SK-N-SH (cell line): ENCODE measurements at regions not wholly inside any gene's neighbourhood (a gene's known extent, or its start where the extent isn't known, plus 50 kb on each side); places are given as distances from the start of the nearest gene placed in this dataset.

Experiments
- CTCF ChIA-PET: fragments of 300-600, 350-600 bp; formaldehyde crosslinking; extraction: SDS; loops from one replicate; lab custom pipeline; 2021; lab: Yijun Ruan, JAX
- POLR2A ChIA-PET: fragments of 350-600 bp; sonication (Branson Sonifier 250); formaldehyde crosslinking; extraction: SDS; loops from one replicate; lab custom pipeline; 2020; ENCODE audit warnings: antibody characterized with exemption, inconsistent platforms; lab: Yijun Ruan, JAX
- DNase-seq: peaks from one replicate; pipeline ENCODE4 v3.0.0; 2012
- H2AFZ ChIP-seq: fragments of 200-600 bp; sonication (generic); 2 replicates; pipeline ENCODE4 v1.8.1; 2016; ENCODE audit warnings: antibody characterized with exemption, mild to moderate bottlenecking, low read depth
- H3F3A ChIP-seq: fragments of 200-600 bp; sonication (generic); replicated peaks from 2 replicates; pipeline ENCODE3; 2016; ENCODE audit warnings: antibody characterized with exemption, mild to moderate bottlenecking; ENCODE audit not compliant: insufficient read depth
- H3K27ac ChIP-seq, 2 experiments: fragments of 200-500 bp in 1 of 2; fragments of 200-600 bp in 1 of 2; sonication (Bioruptor generic) in 1 of 2; sonication (generic), shearing (Covaris generic) in 1 of 2; 2 replicates each; pipeline versions ENCODE4 v1.5.1 to v1.6.1; 2014 to 2016; ENCODE audit warnings: low read depth in 2 of 2, inconsistent platforms in 1 of 2, low read length in 1 of 2, mild to moderate bottlenecking in 1 of 2, mixed read lengths in 1 of 2
- H3K27me3 ChIP-seq: fragments of 200-600 bp; sonication (generic), shearing (Covaris generic); 2 replicates; pipeline ENCODE4 v1.6.1; 2016; ENCODE audit warnings: mixed run types; ENCODE audit not compliant: insufficient read depth
- H3K36me3 ChIP-seq, 2 experiments: fragments of 200-500 bp in 1 of 2; fragments of 200-600 bp in 1 of 2; sonication (Bioruptor generic) in 1 of 2; sonication (generic) in 1 of 2; replicated peaks in 1 of 2; 2 replicates each; pipeline versions ENCODE3 to v1.5.1; 2014 to 2016; ENCODE audit warnings: low read length in 1 of 2, mild to moderate bottlenecking in 1 of 2; ENCODE audit not compliant: insufficient read depth in 2 of 2, control insufficient read depth in 1 of 2
- H3K4me1 ChIP-seq, 2 experiments: fragments of 200-500 bp in 1 of 2; fragments of 200-600 bp in 1 of 2; sonication (Bioruptor generic) in 1 of 2; sonication (generic), shearing (Covaris generic) in 1 of 2; 2 replicates each; pipeline versions ENCODE4 v1.5.1 to v1.6.1; 2014 to 2016; ENCODE audit warnings: low read depth in 1 of 2, low read length in 1 of 2, mixed run types in 1 of 2; ENCODE audit not compliant: insufficient read depth in 2 of 2, control insufficient read depth in 1 of 2
- H3K4me2 ChIP-seq: fragments of 200-600 bp; sonication (generic), shearing (Covaris generic); 2 replicates; pipeline ENCODE4 v1.6.1; 2017; ENCODE audit warnings: mixed run types
- H3K4me3 ChIP-seq, 2 experiments: fragments of 200-500 bp in 1 of 2; fragments of 200-600 bp in 1 of 2; sonication (Bioruptor generic) in 1 of 2; sonication (generic), shearing (Covaris generic) in 1 of 2; 2 replicates each; pipeline versions ENCODE4 v1.5.1 to v1.8.1; 2014 to 2016; ENCODE audit warnings: low read depth in 2 of 2, inconsistent platforms in 1 of 2, low read length in 1 of 2, mild to moderate bottlenecking in 1 of 2, mixed read lengths in 1 of 2, moderate library complexity in 1 of 2
- H3K79me2 ChIP-seq: fragments of 200-600 bp; sonication (generic); 2 replicates; pipeline ENCODE4 v1.8.1; 2017; ENCODE audit warnings: mild to moderate bottlenecking; ENCODE audit not compliant: insufficient read depth
- H3K9ac ChIP-seq: fragments of 200-600 bp; sonication (generic); 2 replicates; pipeline ENCODE4 v1.6.1; 2017; ENCODE audit warnings: mixed run types
- H3K9me2 ChIP-seq: fragments of 200-600 bp; sonication (generic); 2 replicates; pipeline ENCODE4 v1.6.1; 2017; ENCODE audit warnings: mixed run types
- H3K9me3 ChIP-seq: fragments of 200-600 bp; sonication (generic); 2 replicates; pipeline ENCODE4 v1.6.1; 2017; ENCODE audit warnings: mixed run types, mild to moderate bottlenecking, moderate library complexity
- H4K20me1 ChIP-seq: fragments of 200-600 bp; sonication (generic); 2 replicates; pipeline ENCODE4 v1.6.1; 2017; ENCODE audit warnings: mild to moderate bottlenecking, mixed run types; ENCODE audit not compliant: insufficient read depth
- CHD2 ChIP-seq: fragments of 150-350 bp; IDR thresholded peaks from 2 replicates; pipeline ENCODE4 v1.6.1; 2018; ENCODE audit warnings: low read length; ENCODE audit not compliant: partially characterized antibody
- ELF1 ChIP-seq: IDR thresholded peaks from 2 replicates; pipeline ENCODE4 v1.4.0; 2012
- EZH2phosphoT487 ChIP-seq: fragments of 200-600 bp; sonication (generic); IDR thresholded peaks from 2 replicates; pipeline ENCODE4 v1.6.1; 2017; ENCODE audit warnings: low read depth, mixed run types, mild to moderate bottlenecking, antibody characterized with exemption, moderate library complexity, borderline replicate concordance
- FOSL2 ChIP-seq: IDR thresholded peaks from 2 replicates; pipeline ENCODE4 v1.4.0; 2012; ENCODE audit warnings: low read depth, mild to moderate bottlenecking, moderate library complexity, borderline replicate concordance
- FOXM1 ChIP-seq: IDR thresholded peaks from 2 replicates; pipeline ENCODE4 v1.4.0; 2012; ENCODE audit warnings: low read depth, mild to moderate bottlenecking
- GABPA ChIP-seq: IDR thresholded peaks from 2 replicates; pipeline ENCODE4 v1.4.0; 2012; ENCODE audit warnings: low read depth, mild to moderate bottlenecking
- JUND ChIP-seq: IDR thresholded peaks from 2 replicates; pipeline ENCODE4 v1.4.0; 2012
- NRF1 ChIP-seq: IDR thresholded peaks from 2 replicates; pipeline ENCODE4 v1.6.1; 2012; ENCODE audit warnings: low read depth, mild to moderate bottlenecking, low read length
- POLR2AphosphoS5 ChIP-seq: IDR thresholded peaks from 2 replicates; pipeline ENCODE4 v1.6.1; 2012; ENCODE audit warnings: low read depth, low read length
- REST ChIP-seq: IDR thresholded peaks from 2 replicates; pipeline ENCODE4 v1.6.1; 2012; ENCODE audit warnings: mild to moderate bottlenecking, low read depth, low read length, moderate library complexity
- RFX5 ChIP-seq: IDR thresholded peaks from 2 replicates; pipeline ENCODE4 v1.6.1; 2012; ENCODE audit warnings: mild to moderate bottlenecking, improper control_type of control experiment, low read length
- SIN3A ChIP-seq: IDR thresholded peaks from 2 replicates; pipeline ENCODE4 v1.6.1; 2012; ENCODE audit warnings: low read depth, mild to moderate bottlenecking, low read length, moderate library complexity, borderline replicate concordance
- TAF1 ChIP-seq: IDR thresholded peaks from 2 replicates; pipeline ENCODE4 v1.6.1; 2012; ENCODE audit warnings: low read depth, mild to moderate bottlenecking, low read length, moderate library complexity, borderline replicate concordance
- TEAD4 ChIP-seq: IDR thresholded peaks from 2 replicates; pipeline ENCODE4 v1.4.0; 2012; ENCODE audit warnings: mild to moderate bottlenecking, borderline replicate concordance; ENCODE audit not compliant: insufficient read depth
- TF ChIP-seq, protein P1 (sequence below): fragments of 200-600 bp; sonication (generic); IDR thresholded peaks from 2 replicates; pipeline ENCODE4 v1.6.1; 2017; ENCODE audit warnings: antibody characterized with exemption, mild to moderate bottlenecking, moderate library complexity
- TF ChIP-seq, protein P2 (sequence below): fragments of 150-350 bp; IDR thresholded peaks from 2 replicates; pipeline ENCODE4 v1.6.1; 2017; ENCODE audit warnings: antibody characterized with exemption, low read length, low read depth, borderline replicate concordance

GRCh38 chr18:56158676-56159075 lies 479.7 kb downstream of the TXNL1 start:
- Histone ChIP-seq H3K9me2 (no peaks in the 10 kb centered on the region), H3K27me3 (no peaks in the 10 kb centered on the region), H3K4me3 (no peak overlapping the region), H4K20me1 (no peaks in the 10 kb centered on the region), H2AFZ (no peak overlapping the region), H3K36me3 (no peaks in the 10 kb centered on the region), H3K27ac (no peak overlapping the region), H3K4me1 (no peaks in the 10 kb centered on the region; a peak in 1 of 4 replicates), H3K9ac (no peak overlapping the region), H3F3A (no peaks in the 10 kb centered on the region), H3K9me3 (no peaks in the 10 kb centered on the region), H3K4me2 (no peak overlapping the region), H3K79me2 (no peaks in the 10 kb centered on the region)
- CTCF ChIA-PET: no interaction called here
- POLR2A ChIA-PET: no interaction called here
- TF ChIP-seq SIN3A (no peak), CHD2 (no peak), TEAD4 (no peak), NRF1 (no peak)
- TF ChIP-seq, protein P1, sequence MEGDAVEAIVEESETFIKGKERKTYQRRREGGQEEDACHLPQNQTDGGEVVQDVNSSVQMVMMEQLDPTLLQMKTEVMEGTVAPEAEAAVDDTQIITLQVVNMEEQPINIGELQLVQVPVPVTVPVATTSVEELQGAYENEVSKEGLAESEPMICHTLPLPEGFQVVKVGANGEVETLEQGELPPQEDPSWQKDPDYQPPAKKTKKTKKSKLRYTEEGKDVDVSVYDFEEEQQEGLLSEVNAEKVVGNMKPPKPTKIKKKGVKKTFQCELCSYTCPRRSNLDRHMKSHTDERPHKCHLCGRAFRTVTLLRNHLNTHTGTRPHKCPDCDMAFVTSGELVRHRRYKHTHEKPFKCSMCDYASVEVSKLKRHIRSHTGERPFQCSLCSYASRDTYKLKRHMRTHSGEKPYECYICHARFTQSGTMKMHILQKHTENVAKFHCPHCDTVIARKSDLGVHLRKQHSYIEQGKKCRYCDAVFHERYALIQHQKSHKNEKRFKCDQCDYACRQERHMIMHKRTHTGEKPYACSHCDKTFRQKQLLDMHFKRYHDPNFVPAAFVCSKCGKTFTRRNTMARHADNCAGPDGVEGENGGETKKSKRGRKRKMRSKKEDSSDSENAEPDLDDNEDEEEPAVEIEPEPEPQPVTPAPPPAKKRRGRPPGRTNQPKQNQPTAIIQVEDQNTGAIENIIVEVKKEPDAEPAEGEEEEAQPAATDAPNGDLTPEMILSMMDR: no peak
- DNase-seq: no peak

DNA sequence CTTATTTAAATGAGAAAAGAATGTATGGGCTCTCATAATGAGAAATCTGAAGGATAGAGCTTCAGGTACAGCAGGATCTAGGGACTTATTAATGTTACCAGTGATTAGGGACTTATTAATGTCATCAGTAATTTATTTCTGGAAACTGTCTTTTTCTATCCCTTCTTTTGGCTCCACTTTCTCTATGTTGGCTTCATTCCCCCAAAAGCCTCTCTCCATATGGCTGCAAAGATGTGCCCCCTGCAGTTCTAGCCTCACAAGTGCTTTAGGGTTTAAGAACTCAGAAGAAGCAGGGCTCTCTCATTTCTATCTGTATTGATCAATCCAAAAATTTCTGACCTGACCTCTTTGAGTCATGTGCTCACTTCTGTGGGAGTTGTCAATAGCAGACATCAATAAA lies 480.9 kb downstream of the TXNL1 start:
- Histone ChIP-seq H3F3A (no peaks in the 10 kb centered on the region), H3K9me2 (no peaks in the 10 kb centered on the region), H3K36me3 (no peaks in the 10 kb centered on the region), H4K20me1 (no peaks in the 10 kb centered on the region), H3K27ac (no peak overlapping the region), H3K4me3 (no peak overlapping the region), H3K4me1 (no peaks in the 10 kb centered on the region; a peak in 1 of 4 replicates), H3K27me3 (no peaks in the 10 kb centered on the region), H3K79me2 (no peaks in the 10 kb centered on the region), H3K9me3 (no peaks in the 10 kb centered on the region), H3K4me2 (no peak overlapping the region), H2AFZ (no peak overlapping the region), H3K9ac (no peak overlapping the region)
- TF ChIP-seq JUND (no peak), TAF1 (no peak), GABPA (no peak), EZH2phosphoT487 (no peak), RFX5 (no peak), FOSL2 (no peak), FOXM1 (no peak), REST (no peak), POLR2AphosphoS5 (no peak), ELF1 (no peak)
- TF ChIP-seq, protein P2, sequence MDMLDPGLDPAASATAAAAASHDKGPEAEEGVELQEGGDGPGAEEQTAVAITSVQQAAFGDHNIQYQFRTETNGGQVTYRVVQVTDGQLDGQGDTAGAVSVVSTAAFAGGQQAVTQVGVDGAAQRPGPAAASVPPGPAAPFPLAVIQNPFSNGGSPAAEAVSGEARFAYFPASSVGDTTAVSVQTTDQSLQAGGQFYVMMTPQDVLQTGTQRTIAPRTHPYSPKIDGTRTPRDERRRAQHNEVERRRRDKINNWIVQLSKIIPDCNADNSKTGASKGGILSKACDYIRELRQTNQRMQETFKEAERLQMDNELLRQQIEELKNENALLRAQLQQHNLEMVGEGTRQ: no peak
- POLR2A ChIA-PET: no interaction called here
- CTCF ChIA-PET: no interaction called here
- no peak for DNase-seq
